HEK293 (cell line): ENCODE measurements at regions not wholly inside any gene's neighbourhood (a gene's known extent, or its start where the extent isn't known, plus 50 kb on each side); places are given as distances from the start of the nearest gene placed in this dataset.

Source experiments
- TCF7L2 ChIP-seq: IDR thresholded peaks from 2 replicates; pipeline ENCODE4 v1.6.1; 2011; ENCODE audit warnings: low read depth, mild to moderate bottlenecking, inconsistent platforms, low read length, moderate library complexity, borderline replicate concordance
- YY1 ChIP-seq: fragments of 450-650 bp; formaldehyde crosslinking; IDR thresholded peaks from 2 replicates; pipeline ENCODE4 v1.5.1; 2018; ENCODE audit warnings: missing biosample characterization, missing genetic modification characterization
- ZFP37 ChIP-seq: fragments of 450-650 bp; formaldehyde crosslinking; IDR thresholded peaks from 2 replicates; pipeline ENCODE4 v1.5.1; 2016; ENCODE audit warnings: missing biosample characterization, missing genetic modification characterization
- ZNF133 ChIP-seq: fragments of 450-650 bp; formaldehyde crosslinking; IDR thresholded peaks from 2 replicates; pipeline ENCODE4 v1.5.1; 2016; ENCODE audit warnings: missing biosample characterization, missing genetic modification characterization
- ZNF571 ChIP-seq: fragments of 450-650 bp; formaldehyde crosslinking; IDR thresholded peaks from 2 replicates; pipeline ENCODE4 v1.5.0; 2017; ENCODE audit warnings: missing biosample characterization, missing genetic modification characterization
- ZSCAN23 ChIP-seq: fragments of 450-650 bp; formaldehyde crosslinking; IDR thresholded peaks from 2 replicates; pipeline ENCODE4 v1.5.1; 2016; ENCODE audit warnings: missing biosample characterization, missing genetic modification characterization
- TF ChIP-seq, protein P1 (sequence below): fragments of 450-650 bp; formaldehyde crosslinking; IDR thresholded peaks from 2 replicates; pipeline ENCODE4 v1.5.1; 2016; ENCODE audit warnings: missing biosample characterization, missing genetic modification characterization

DNA sequence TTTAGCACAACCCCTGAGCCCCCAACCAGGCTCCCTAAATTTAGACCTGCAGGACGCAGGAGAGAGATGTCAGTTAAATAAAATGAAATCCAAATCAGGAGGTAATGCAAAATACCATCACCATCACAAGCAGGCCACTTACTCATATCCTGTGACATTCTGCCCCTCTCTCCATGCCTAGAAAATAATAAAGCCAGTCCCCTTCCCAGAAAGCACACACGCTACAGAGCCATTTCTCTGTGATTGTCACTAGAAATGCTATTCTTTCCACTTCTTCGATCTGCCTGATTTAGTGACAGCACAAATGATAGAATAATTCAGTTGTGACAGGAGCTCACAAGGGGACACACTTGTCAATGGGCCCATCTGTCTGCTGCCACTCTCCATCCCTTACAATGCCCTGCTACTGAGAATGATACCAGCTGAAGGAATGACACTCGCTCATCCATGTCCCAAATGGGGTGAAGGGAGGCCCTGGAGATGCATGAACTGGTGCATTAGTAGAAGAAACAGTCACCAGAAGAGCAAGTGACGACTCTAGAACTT is 272.1 kb downstream of the SP3 start:
- TF ChIP-seq ZSCAN23 (tag by site-specific recombination) (no peak), ZFP37 (tag by site-specific recombination) (no peak), ZNF133 (tag by site-specific recombination) (no peak), ZNF571 (tag by site-specific recombination) (no peak), YY1 (tag by site-specific recombination) (no peak), TCF7L2 (no peak)
- TF ChIP-seq, protein P1, sequence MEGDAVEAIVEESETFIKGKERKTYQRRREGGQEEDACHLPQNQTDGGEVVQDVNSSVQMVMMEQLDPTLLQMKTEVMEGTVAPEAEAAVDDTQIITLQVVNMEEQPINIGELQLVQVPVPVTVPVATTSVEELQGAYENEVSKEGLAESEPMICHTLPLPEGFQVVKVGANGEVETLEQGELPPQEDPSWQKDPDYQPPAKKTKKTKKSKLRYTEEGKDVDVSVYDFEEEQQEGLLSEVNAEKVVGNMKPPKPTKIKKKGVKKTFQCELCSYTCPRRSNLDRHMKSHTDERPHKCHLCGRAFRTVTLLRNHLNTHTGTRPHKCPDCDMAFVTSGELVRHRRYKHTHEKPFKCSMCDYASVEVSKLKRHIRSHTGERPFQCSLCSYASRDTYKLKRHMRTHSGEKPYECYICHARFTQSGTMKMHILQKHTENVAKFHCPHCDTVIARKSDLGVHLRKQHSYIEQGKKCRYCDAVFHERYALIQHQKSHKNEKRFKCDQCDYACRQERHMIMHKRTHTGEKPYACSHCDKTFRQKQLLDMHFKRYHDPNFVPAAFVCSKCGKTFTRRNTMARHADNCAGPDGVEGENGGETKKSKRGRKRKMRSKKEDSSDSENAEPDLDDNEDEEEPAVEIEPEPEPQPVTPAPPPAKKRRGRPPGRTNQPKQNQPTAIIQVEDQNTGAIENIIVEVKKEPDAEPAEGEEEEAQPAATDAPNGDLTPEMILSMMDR (tag by site-specific recombination) = no peak
